GM21381 (cell line): ENCODE measurements at regions not wholly inside any gene's neighbourhood (a gene's known extent, or its start where the extent isn't known, plus 50 kb on each side); places are given as distances from the start of the nearest gene placed in this dataset.

Experiments used
- ATAC-seq: cut with Tn5 transposase; IDR thresholded peaks from one replicate; pipeline ENCODE4 v1.9.1; 2021; ENCODE audit warnings: mild to moderate bottlenecking, moderate library complexity; ENCODE audit not compliant: unreplicated experiment

DNA sequence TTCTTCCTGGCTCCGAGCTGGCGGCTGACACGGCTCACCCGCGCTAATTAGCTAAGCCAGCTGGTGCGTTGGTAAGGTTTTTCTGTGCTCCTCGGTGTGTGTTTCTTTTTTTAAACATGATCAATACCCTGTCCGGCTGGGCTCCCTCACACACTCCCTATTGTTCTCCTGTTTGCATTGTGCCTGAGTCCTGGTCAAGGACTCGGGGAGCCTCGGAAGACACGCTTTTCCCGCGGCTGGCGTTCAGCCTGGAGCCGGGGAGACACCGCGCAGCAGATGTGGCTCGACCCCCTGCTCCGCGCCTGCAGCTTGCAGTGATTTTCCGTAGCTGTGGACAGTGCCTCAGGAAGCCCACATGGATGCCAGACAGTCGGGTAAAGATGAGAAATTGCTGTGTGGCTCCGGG, 454.9 kb upstream of the CADM1 start:
- ATAC-seq = no peak

DNA sequence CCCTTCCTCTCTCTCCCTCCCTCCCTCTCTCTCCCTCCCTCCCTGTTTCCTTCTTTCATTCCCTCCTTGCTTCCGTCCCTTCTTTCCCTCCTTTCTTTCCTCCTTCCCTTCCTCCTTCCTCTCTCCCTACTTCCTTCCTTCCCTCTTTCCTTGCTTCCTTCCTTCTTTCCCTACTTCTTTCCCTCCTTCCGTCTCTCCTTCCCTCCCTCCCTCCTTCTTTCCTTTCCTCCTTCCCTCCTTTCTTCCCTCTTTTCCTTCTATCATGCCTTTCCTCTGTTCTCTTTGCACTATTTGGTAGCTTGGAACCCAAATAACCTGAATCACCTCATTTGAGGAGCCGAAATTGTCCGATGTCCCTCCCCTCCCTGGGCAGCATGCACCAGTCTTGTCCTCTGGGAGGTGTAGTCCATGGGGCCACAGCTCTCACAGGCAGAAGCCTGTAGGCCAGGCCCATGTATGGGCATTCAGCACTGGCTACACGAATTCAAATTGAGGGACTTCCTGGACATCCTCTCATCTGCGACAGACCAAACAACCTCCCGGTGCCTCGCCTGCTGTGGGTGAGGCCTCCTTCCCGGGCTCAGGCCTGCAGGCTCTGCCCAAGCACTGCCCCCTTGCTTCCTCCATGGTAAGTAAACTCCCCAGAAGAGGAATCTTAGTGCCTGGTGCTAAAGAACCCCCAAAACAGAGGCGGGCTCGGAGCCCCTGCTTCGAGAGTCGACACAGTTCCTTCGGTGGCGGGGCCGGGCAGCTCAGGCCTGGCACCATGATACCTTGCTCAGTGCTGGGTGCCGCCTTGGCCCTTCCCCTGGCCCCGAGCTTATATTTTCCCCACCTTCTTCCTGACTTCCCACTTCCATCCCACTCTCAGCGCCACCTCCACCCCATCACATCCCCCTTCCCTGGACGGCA, 454.1 kb upstream of the CADM1 start:
- ATAC-seq = no peak

DNA sequence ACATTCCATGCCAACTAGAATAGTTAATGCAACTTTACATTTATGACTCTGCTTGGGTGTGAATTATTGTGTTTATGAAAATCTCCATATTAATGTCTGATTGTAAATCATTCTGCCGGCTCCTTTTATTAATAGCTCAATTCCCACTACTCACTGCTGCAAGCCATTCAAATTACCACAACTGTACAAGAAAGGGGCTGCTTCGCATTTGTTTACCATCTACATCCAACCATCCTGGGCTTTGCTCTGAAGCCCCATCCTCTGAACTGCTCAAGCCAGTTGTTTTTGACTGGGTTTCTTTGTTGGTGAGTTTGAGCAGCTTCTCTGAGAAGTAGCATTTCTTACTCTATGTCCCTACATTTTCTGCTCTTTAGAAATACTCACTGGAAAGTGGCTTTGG, 451.6 kb upstream of the CADM1 start:
- no peak for ATAC-seq

DNA sequence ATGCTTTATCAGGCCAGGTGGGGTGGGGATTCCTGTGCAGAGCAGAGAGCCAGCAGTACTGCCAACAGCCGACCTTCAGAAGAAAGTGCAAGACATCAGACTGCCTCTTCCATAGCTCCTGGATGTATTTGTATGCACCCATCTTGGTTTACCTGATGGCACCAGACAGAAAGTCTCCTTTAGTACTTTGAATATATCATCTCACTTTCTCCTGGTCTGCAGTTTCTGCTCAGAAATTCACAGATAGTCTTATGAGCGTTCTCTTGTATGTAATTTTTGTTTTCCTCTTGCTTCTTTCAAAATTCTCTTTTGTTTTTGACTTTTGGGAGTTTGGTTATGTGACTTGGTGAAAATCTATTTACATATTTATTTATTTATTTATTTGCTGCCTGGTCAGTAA, 446.4 kb upstream of the CADM1 start:
- no peak for ATAC-seq

DNA sequence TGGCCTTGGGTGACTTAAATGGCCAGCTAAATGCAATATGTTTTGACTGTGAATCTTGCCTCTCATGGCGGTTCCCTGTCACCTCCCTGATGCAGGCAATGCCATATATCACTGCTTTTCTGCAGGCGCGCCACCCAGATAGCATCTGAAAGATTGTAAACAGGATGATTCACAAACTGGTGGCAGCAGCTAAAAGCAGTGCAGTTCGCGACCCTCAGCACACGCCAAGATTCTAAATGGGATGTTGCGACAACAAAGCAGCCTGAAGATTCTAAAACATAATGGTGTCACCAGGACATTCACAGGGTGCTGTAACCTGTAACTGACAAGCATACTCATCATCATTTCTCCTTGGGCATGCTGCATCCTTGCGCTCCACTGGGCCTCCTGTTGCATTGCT, 440.4 kb upstream of the CADM1 start:
- ATAC-seq = no peak

DNA sequence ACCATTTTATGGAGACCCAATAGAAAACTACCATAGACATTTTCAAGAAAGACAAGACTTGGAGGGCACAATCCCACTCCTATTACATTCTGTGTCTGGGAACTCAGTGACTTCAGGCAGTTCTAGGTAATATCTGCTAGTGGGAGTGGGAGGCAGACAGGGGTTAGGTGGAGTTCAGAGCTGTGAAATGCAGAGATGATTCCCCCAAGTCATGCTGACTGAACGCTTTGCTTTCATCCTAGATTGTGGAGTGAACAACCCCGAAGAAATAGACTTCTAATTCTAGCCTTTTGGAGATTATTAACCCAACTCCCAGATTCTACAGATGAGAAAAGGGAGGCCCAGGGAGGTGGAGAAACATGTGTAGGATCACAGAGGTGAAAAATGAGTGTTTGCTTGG, 437.8 kb upstream of the CADM1 start:
- no peak for ATAC-seq

DNA sequence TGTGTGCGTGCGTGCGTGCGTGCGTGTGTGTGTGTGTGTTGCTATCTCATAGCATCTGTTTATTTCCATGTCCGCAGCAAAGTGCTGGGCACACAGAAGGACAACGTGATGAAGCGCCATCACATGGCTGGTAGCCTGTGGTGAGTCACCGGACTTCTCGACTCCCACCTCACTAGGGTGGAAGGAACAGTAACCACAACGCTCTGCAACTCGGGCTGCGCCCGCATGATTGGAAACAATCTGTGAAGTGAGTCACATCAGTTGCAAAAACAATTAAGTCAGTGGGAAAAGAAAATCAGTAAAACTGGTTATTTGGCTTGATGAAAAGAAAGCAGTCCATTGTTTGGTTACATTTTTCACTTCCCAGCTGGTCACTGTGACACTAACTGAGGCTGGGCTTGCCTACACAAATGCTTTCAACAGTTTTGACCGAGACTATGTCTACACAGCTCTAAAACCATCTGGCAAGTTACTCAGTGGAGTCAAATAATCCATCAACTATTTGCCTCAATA, 437.3 kb upstream of the CADM1 start:
- ATAC-seq = no peak

DNA sequence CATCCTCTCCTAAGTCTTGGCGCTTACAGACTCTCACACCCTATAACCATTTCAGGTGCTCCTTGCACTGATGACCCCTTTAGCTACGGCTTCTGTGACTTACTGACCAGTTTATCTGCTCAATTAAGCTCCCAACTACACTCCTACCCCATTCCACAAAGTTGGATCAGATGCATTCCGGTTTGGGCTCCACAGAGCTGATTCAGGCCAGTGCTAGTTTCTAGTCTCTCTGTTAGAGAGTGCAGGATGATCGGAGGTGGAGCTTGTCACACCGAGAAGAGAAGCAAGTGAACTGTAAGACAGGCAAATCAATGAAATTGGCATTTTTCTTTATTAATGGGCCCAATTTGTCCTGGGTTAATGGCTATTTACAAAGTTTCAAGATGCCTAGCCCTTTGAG, 436.8 kb upstream of the CADM1 start:
- no peak for ATAC-seq

DNA sequence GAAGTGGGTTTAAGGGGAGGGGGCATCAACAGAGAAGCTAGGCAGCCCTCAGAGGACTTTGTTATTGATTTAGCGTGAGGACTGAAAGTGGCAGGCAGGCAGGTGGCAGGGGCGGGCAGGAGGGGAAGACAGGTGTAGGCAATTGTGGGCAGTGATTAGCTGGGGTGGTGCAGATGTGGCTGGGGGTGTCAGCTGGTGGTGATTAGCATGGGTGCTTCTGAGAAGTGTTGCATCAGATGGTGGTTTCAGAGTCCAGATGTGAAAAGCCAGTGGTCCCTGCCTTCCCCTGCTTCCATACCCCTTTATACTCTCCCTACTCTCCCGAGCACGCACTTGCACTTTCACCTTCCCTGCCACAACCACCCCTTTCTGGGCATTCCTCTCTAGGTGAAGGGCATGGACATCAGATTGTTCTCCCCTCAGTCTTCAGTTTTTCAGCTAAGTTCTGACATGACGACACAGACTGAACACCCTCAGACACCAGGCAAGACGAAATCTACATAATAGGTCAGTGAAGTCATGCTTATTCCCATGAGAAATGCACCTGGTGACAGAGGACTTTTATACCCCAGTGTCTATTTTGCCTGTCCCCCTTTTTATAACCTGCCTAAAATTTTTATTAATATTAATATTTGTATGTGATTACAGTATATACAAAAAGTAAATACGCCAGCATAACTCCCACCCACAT, 435.7 kb upstream of the CADM1 start:
- no peak for ATAC-seq

DNA sequence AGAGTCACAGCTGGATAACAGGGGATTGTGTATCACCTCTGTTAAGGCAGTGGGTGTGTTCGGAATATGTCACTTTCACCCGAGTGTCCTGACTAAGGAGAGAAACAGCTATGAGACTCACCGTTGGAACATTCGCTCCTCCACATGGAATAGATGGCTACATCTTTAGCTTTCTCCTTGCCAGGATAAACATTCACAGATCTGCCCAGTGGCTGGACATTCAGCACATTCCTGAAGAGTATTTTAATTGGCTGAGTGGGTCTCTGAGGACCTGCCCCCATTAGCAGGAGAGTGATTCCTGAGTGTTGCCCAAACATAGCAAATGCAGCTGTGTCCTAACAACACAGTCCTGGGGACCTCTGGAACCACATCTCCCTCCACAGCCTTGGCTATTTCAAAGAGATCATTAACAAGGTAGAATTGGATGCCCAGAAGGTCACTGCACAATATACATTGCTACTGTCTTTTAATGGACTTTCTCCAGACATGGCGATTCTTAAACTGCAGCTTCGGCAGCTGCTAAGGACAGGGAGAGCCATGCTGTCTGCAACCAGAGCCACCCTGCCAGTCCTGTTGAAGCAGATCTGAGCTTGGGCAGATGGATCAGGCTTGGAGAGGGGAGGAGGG, 435.0 kb upstream of the CADM1 start:
- no peak for ATAC-seq

DNA sequence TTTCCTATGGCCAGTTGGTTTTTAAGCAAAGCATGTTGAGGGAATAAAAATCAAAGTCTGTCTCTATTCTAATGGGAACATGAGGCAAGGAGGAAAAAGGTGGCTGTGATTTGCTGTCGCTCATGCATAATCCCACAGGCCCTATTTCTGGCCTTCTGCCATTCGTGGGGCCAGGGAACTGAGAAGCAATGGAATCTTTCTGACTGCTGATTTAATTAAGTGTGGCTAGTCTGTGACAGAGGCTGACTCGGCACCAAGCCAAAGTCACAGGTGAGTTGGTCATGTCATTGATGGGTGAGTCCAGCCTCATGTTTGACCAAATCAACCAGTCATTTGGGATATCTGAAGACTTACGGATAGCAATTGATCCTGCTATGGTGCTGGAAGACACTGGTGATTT, 429.3 kb upstream of the CADM1 start:
- ATAC-seq = no peak

DNA sequence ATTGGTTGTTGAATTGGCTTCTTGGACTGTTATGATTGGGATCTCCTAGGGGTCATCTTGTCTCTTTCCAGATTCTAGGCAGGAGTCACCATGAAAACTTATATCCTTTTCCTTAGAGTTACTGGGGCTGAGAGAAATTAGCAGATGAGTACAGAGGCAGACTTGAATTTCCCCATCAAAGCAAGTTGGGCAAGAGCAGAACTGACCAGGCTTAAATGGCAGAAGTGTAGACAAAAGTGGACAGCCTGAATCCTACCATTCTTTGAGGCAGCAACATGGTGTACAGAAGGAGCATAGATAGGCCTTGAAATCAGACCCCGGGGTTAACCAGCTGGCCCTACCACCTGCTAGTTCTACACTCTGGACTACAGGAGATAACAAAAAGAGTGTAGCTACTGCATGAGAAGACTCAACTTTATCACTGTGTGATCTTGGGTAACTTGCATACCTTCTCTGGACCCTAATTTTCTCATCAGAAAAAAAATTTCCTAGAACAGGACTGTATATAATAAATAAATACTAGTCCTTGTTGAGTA, 427.4 kb upstream of the CADM1 start:
- no peak for ATAC-seq

DNA sequence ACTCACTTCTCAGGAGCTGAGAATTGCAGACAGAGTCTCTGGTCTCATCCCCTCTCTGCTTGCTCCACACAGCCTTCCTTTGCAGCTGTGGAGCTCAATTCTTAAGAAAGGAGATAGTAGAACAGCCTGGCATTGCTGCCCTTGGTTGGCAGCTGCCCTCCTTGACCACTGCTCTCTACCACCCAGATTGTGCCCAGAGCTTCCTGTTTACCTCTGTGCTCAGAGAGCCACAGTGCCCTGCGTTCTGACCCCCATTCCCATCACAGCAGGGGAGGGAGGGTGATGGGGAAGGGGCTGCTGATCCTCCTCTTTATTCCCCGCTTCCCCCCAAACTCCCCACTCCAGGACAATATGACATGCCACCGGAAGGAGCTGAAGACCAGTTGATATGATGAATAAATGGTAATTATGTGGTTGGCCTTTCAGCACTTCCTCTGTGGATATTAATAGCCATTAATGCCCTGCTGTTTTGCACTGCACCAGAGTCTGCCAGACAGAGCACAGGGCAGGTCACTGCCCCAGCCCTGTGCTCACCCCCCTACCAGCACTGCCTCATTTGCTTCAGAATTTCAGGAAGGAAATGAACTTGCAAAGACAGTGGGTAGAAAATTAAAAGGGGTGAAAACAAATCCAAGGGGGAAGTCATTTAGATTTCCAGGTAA, 426.8 kb upstream of the CADM1 start:
- ATAC-seq = peak; percentile 41

DNA sequence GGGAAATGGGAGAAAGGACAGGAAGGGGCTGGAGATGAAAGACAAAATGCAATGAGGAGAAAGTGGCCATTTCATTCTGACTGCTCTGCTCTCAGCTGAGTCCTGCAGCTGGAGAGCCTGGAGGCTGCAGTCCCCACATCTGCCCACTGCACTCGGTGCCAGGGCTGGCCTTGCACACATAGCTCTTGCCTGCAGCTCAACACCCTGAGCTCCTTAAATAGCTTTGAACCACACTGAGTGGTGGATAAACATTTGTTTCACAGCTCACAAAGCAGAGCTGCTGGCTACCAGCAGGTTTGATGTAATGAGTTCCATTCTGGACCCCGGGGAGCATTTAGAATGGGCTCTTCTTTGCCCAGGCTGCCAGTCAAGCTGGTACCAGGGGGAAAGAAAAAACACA, 426.1 kb upstream of the CADM1 start:
- no peak for ATAC-seq

DNA sequence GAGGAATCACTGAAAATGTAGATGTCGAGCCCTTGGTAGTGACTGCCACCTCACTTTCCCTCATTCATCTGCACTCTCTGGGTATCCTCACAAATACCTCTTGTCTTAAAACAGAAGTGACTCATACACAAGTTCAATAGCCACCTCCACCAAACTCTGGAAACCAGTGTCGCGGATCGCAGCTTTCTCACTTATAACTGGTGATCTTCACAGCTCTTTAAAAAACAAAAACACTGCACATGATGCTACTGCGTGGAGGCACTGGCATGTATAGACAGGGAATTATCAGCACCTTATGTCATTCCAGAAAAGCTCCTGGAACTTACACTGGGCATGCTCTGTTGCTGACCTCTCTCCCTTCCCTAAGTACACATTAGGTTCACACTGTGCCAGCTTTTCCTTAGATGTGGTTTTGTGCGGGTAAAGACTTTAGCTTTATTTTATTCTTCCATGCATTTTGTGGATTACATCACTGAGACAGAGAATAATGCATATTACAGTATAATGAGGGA, 425.5 kb upstream of the CADM1 start:
- peak; percentile 20 for ATAC-seq

DNA sequence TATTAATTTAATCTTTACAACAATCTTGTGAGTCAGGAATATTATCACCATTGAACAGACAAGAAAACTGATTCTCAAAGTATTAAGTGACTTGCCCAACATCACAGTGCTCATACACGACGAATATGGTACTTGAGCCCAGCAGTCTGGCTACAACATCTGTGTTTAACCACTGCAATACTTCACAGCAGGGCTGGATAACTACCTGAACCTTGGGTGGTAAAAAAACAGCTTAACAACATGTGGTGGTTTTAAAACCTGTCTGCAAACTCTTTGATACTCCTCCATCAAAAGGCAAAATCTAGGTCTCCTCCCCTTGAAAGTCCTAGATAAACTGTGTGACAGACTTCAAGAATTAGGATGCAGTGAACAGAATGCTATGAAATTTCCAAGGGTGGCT, 424.6 kb upstream of the CADM1 start:
- ATAC-seq = no peak

DNA sequence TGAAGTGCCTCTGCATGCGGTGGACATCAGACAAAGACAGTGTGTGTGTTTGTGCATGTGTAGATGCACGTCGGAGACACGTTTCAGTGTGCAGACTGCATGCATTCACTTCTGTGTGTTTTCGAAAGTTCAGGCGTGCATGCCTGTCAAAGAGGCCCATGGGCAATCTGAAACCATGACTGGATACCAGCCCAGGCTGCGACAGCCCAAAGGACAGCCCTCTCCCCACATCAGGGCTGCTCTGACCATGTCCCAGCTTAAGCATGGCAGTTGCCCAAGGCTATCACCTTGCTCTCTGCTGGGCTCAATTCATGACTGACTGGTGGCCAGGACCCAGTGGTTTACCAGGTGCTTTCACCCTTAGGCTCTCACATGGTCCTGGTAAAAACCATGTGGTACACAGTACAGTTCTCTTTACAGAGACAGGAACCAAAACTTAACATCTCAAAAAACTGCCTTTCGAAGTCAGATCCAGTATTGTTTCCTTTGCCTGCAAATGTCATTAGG, 423.7 kb upstream of the CADM1 start:
- ATAC-seq = peak; percentile 33

DNA sequence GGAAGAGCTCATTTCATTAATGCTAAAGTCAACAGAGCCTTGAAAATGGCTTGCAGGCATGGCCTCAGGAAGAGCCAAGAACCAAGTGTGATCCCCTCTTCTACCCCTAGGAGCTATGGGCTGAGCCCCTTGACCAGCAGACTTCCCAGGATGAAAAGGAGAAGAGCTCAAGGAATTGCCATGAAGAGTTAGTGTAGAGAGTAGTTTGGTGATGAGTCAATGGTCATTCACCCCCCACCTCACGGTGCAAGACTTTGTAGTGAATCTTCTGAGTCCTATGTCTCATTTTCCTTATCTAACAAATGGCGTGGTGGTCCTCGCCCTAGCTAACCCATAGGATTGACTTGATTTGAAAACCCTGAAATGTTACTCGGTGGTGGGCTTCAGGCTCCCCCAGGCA, 422.4 kb upstream of the CADM1 start:
- ATAC-seq = no peak

DNA sequence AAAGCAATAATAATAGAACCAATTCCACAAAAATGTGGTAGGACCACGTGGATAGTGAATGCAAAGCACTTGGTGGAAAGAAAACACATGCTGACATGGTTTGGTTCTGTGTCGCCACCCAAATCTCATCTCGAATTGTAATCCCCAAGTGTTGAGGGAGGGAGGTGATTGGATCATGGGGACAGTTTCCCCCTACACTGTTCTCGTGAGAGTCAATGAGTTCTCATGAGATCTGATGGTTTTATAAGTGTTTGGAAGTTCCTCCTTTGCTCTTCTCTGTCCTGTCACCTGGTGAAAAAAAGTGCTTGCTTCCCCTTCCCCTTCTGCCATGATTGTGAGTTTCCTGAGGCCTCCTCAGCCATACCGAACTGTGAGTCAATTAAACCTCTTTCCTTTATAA, 421.9 kb upstream of the CADM1 start:
- no peak for ATAC-seq

DNA sequence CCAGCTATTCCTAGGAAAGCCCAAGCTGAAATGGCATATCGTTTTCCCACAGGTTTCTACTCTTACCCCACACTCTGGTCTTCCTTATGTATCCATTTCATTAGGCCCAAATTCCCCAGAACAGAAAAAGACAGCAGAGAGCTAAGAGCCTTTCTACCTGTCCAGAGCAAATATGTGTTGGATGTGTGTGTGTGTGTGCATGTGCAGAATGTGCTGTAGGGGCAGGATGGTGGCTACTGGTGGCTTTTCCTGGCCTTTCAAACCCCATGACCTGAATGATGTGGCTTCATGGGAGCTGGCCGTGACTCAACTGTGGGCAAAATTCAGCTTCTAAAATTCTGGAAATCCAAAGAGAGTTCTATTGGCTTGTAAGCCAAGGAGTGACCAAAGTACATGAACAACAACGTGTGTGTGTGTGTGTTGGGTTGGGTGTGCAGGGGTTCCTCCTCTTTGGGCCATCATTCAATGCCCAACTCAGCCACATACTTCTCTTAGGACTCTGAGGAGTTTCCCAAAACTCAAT, 421.4 kb upstream of the CADM1 start:
- ATAC-seq = no peak
